Retinal pigment epithelial cell (primary cell): ENCODE measurements at regions not wholly inside any gene's neighbourhood (a gene's known extent, or its start where the extent isn't known, plus 50 kb on each side); places are given as distances from the start of the nearest gene placed in this dataset.

Experiments used
- DNase-seq: peaks from one replicate; pipeline ENCODE4 v3.0.0-alpha.2; 2010; ENCODE audit warnings: low read depth
- H3K4me3 ChIP-seq: 2 replicates; pipeline ENCODE4 v1.5.1; 2011; ENCODE audit warnings: mild to moderate bottlenecking, low read length, control low read depth, moderate library complexity
- TF ChIP-seq, protein P1 (sequence below): conservative IDR thresholded peaks from 2 replicates; pipeline ENCODE4 v1.5.1; 2011; ENCODE audit warnings: low read depth, low read length, control low read depth, inconsistent platforms

GRCh38 chr11:37632748-37633147 lies 1034.7 kb upstream of the RAG2 start:
- no peak overlapping the region for H3K4me3 ChIP-seq
- TF ChIP-seq, protein P1, sequence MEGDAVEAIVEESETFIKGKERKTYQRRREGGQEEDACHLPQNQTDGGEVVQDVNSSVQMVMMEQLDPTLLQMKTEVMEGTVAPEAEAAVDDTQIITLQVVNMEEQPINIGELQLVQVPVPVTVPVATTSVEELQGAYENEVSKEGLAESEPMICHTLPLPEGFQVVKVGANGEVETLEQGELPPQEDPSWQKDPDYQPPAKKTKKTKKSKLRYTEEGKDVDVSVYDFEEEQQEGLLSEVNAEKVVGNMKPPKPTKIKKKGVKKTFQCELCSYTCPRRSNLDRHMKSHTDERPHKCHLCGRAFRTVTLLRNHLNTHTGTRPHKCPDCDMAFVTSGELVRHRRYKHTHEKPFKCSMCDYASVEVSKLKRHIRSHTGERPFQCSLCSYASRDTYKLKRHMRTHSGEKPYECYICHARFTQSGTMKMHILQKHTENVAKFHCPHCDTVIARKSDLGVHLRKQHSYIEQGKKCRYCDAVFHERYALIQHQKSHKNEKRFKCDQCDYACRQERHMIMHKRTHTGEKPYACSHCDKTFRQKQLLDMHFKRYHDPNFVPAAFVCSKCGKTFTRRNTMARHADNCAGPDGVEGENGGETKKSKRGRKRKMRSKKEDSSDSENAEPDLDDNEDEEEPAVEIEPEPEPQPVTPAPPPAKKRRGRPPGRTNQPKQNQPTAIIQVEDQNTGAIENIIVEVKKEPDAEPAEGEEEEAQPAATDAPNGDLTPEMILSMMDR, result no peak
- DNase-seq, result no peak

- DNase-seq, result no peak
- TF ChIP-seq, protein P1, result no peak
- no peak overlapping the region for H3K4me3 ChIP-seq
Measured at GRCh38 chr11:37630866-37631265, 1032.8 kb upstream of the RAG2 start.

DNA sequence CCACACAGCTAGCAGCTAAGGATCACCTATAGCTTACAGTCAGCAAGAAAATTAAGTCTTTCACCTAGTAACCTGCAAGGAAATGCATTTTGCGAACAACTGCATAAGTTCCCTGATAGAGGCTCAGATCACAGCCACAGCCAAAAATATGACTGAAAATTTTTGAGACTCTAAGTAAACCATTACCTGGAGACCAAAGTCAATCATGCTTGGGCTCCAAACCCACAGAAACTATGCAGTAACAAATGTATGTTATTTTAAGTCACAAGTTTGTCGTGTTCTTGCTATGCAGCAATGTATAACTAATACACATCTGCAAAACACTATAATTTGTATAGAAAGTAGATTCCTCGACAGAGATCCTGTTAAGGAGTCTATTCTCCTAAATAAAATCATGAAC lies 1025.7 kb upstream of the RAG2 start:
- TF ChIP-seq, protein P1, result no peak
- no peak overlapping the region for H3K4me3 ChIP-seq
- DNase-seq, result no peak

- DNase-seq, result no peak
- no peak overlapping the region for H3K4me3 ChIP-seq
- TF ChIP-seq, protein P1, result no peak
Measured at GRCh38 chr11:37621662-37622061, 1023.6 kb upstream of the RAG2 start.

DNA sequence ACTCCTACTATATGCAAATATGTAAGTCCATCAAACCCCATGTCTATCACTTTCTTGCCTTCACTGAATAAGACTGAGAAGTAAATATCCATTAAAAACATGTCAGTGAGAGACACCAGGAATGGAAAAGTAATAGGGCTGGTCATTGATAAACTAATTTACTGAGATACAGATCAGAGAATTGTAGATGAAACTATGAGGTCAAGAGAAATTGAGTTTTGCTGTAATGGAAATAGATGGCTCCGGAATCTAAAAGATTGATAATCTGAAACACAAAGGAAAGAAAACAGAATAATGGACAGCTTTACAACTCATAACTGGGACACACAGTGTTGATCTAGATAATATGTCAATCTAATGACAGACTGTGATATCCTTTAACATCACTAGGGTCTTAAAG lies 1018.3 kb upstream of the RAG2 start:
- no peak for DNase-seq
- H3K4me3 ChIP-seq, result no peak overlapping the region
- TF ChIP-seq, protein P1, result no peak

DNA sequence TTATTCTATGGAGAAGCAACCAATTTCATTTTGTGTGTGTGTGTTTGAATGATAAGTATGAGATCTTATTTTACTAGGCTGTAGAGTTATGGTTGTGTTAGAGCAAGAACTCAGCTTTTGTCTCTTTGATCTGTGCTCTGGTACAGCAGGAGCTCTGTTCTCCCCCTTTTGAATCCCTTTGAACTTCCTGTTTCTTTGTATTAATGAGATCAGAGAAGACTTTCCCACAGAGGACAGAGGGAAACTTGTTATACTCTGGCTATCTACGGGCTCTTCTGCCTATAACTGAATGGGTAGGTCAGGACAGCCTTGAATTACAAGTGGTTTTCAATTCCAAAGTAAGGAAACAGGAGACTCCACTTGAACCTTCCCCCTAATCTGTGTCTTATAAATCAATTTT lies 1015.0 kb upstream of the RAG2 start:
- TF ChIP-seq, protein P1, result no peak
- DNase-seq, result no peak
- H3K4me3 ChIP-seq, result no peak overlapping the region

- TF ChIP-seq, protein P1, result no peak
- no peak for DNase-seq
- H3K4me3 ChIP-seq, result no peak overlapping the region
Measured at GRCh38 chr11:37612146-37612545, 1014.1 kb upstream of the RAG2 start.
